SJCRH30 (cell line): ENCODE measurements at regions not wholly inside any gene's neighbourhood (a gene's known extent, or its start where the extent isn't known, plus 50 kb on each side); places are given as distances from the start of the nearest gene placed in this dataset.
A peak's percentile ranks its signal among the peaks of the same experiment; 100 is the strongest.

Source experiments
- DNase-seq, 2 experiments: peaks; one replicate each; pipeline ENCODE4 v3.0.0-alpha.2; 2015 to 2020
- H3K27ac ChIP-seq: fragments of 250-450 bp; sonication (Bioruptor Pico); 2 replicates; pipeline ENCODE4 v1.5.1; 2020; ENCODE audit warnings: mild to moderate bottlenecking, moderate library complexity
- H3K27me3 ChIP-seq: fragments of 250-450 bp; sonication (Bioruptor Pico); 2 replicates; pipeline ENCODE4 v1.5.1; 2020; ENCODE audit warnings: mild to moderate bottlenecking, moderate library complexity
- H3K36me3 ChIP-seq: fragments of 250-450 bp; sonication (Bioruptor Pico); 2 replicates; pipeline ENCODE4 v1.5.1; 2020; ENCODE audit warnings: mild to moderate bottlenecking, moderate library complexity
- H3K4me1 ChIP-seq: fragments of 250-450 bp; sonication (Bioruptor Pico); 2 replicates; pipeline ENCODE4 v1.5.1; 2020; ENCODE audit warnings: mild to moderate bottlenecking, moderate library complexity
- H3K4me3 ChIP-seq: fragments of 250-450 bp; sonication (Bioruptor Pico); 2 replicates; pipeline ENCODE4 v1.5.1; 2020; ENCODE audit warnings: mild to moderate bottlenecking, moderate library complexity
- H3K9me3 ChIP-seq: fragments of 250-450 bp; sonication (Bioruptor Pico); replicated peaks from 2 replicates; pipeline ENCODE4 v1.5.1; 2020; ENCODE audit warnings: mild to moderate bottlenecking, moderate library complexity

DNA sequence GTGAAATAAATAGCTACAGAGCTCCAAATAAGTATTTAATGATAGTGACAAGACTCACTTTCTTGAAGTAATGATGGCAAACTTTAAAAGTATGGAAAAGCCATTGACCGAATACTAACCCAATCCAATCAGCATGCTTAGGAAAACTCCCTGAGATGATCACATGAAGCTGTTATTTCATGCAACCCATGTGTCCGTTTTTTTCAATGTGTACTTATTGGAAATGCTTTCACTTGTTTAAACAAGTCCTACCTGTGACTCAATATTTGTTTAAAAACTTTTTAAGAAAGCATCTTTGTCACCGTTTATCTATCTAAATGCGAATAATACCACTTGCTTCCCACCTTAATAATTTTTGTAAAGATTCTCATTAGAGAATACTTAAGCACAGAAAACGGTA, 185.8 kb downstream of the NRIP1 start:
- Histone ChIP-seq H3K9me3 (0 out of 2 replicates have a peak, but pooled peaks cover 3% of the 10 kb centered on the region), H3K4me1 (peaks cover 18% of the 10 kb centered on the region), H3K4me3 (no peak overlapping the region), H3K27ac (no peak overlapping the region), H3K36me3 (no peaks in the 10 kb centered on the region; the same call in none of the 2 replicates), H3K27me3 (no peaks in the 10 kb centered on the region)
- DNase-seq = no peak

DNA sequence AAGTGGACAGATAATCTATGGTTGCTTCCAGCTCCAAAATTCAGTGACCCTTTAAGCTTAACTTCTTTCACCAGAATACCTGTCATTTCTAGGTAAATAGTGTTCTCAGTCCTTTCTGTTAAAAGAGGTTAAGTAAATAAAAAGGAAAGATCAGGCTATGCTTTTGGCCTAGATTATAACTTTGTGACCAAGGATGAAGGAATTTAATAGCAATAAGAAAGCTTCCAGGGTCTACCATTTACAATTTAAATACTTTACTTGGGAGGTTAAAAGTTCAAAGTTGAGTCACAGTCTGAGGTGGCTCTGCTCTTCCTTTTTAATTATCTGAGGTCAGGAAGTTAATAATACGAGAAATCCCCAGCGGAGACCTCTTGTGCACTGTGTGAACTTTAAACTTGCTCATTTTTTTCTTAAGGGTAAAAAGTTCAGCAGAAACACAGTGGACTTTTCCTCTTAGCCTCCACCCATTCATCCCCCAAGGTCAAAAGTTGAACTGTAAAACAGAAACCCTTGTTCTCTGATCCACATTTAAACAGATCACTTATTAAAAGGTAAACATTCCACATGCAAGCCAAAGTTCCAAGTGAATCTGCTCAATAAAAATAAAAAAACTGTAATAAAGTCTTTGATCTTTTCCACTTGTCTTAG, 187.1 kb downstream of the NRIP1 start:
- H3K4me1 ChIP-seq = peaks cover 18% of the 10 kb centered on the region
- no peaks in the 10 kb centered on the region for H3K27me3 ChIP-seq
- H3K4me3 ChIP-seq = no peak overlapping the region
- H3K9me3 ChIP-seq = 0 out of 2 replicates have a peak, but pooled peaks cover 3% of the 10 kb centered on the region
- DNase-seq = peak in 1 of 2 experiments; percentile 61
- no peak overlapping the region for H3K27ac ChIP-seq
- H3K36me3 ChIP-seq = no peaks in the 10 kb centered on the region; the same call in none of the 2 replicates

DNA sequence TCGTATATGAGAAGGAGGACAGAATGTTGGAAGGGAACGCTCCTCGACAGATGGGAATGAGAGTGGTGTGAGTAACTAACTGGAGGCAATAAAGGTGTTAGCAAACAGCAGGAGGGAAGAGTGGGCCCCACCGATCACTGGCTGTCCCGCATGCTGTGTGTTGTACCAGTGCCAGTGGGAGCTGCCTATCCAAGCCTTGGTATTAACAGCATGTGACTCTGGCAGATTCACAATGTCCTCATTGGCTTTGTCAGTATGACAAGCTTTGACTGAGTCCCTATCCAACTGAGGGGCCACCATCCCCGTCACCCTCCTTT, 188.3 kb downstream of the NRIP1 start:
- no peaks in the 10 kb centered on the region; the same call in none of the 2 replicates for H3K36me3 ChIP-seq
- H3K27me3 ChIP-seq = no peaks in the 10 kb centered on the region
- 0 out of 2 replicates have a peak, but pooled peaks cover 3% of the 10 kb centered on the region for H3K9me3 ChIP-seq
- no peak overlapping the region for H3K27ac ChIP-seq
- no peak overlapping the region for H3K4me3 ChIP-seq
- peaks cover 18% of the 10 kb centered on the region for H3K4me1 ChIP-seq
- DNase-seq = no peak

DNA sequence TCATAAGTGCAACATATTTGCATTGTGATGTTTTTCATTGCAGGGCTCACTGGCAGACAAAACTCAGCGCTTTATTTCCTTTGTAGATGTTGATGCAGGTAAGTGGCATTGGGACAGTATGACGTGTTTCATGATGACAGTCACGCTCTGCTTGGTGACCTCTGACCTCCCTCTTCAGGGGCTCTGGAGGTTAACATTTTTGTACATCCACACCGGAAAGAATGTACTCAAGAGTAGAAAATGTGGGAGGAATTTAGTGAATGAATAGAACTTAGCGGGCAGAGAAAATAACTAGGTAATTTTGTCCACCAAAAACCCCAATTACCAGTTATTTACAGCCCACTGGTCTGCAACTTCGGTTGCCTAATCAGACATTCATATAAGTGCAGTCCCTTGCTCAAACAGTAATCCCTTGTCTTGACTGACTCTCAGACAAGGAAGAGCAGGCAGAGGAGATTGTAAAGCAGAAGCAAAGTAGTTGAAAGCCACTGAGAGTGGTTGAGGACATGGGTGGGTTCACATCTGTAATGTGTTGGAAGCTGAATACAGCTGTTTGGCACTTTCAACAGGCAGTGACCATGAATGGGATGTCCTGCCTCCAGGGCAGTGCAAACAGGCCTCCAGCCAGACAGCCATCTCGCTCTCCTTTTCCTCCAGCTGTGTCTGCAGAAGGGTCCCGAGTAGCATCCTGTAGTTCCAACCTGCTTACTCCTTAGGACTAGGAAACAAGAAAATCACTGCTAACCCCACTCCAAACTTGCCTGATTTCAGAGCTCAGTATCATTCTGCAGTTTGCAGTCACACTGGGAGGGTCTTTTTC, 188.9 kb downstream of the NRIP1 start:
- no peak overlapping the region for H3K27ac ChIP-seq
- no peak for DNase-seq
- H3K4me3 ChIP-seq = no peak overlapping the region
- H3K9me3 ChIP-seq = 0 out of 2 replicates have a peak, but pooled peaks cover 3% of the 10 kb centered on the region
- H3K4me1 ChIP-seq = peaks cover 18% of the 10 kb centered on the region
- H3K36me3 ChIP-seq = no peaks in the 10 kb centered on the region; the same call in none of the 2 replicates
- no peaks in the 10 kb centered on the region for H3K27me3 ChIP-seq

DNA sequence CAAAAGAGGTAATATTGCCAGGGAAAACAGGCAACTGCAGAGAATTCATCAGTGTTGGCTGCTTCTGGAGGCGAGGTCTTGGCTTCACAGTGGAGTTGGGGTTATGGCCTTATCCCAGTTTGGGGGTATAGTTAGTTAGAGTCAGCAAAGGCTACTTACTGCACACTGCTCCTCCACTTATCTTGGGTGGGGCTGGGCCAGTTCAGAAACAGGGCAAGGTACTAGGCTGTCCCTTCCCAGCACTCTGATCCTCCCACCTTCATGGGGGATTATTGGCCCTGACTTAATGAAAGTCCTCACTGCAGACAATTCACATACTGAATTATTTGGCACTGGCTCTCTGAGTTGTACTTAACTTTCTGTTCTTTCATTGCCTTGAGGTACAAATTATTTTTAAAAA, 189.6 kb downstream of the NRIP1 start:
- Histone ChIP-seq H3K4me1 (peaks cover 18% of the 10 kb centered on the region), H3K9me3 (no peaks in the 10 kb centered on the region), H3K36me3 (no peaks in the 10 kb centered on the region; the same call in 1 of the 2 replicates), H3K27me3 (no peaks in the 10 kb centered on the region), H3K4me3 (no peak overlapping the region), H3K27ac (no peak overlapping the region)
- no peak for DNase-seq

DNA sequence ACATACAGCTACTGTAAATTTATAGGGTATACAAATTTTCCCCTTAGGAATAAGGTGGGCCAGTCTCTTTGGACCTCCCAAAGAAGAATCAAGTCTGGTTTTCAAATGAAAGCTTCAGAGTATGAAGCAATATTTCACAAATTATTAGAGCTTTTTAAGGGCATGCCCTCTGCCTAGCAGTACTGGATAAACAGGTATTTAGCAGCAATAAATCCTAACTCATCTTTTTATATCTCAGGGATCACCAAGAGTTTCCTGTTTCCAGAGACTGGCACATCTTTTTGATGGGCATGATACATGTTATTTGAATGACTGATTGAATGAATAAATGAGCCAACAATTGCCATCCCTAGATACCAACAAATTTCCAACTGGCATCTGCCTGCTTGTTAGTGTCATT, 190.4 kb downstream of the NRIP1 start:
- H3K9me3 ChIP-seq = no peaks in the 10 kb centered on the region
- H3K36me3 ChIP-seq = no peaks in the 10 kb centered on the region; the same call in 1 of the 2 replicates
- no peak for DNase-seq
- H3K4me3 ChIP-seq = no peak overlapping the region
- H3K27me3 ChIP-seq = no peaks in the 10 kb centered on the region
- H3K4me1 ChIP-seq = peaks cover 18% of the 10 kb centered on the region
- H3K27ac ChIP-seq = no peak overlapping the region

DNA sequence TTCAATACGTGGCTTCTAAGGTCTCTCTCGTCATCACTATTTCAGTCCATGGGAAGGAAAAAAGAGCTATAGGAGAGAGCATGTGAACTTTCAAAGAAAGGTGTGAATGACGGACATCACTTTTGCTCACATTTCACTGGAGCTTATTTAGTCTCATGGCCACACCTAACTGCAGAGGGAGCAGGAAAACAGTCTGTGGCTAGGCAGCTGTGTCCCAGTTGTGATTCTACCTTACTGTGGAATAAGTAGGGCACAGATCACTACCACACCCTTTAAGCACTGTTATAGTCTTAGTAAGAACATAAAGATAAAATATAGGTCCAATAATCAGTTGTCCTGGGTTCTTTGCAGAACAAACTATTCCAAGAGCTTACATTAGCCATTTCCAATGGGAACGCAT, 192.9 kb downstream of the NRIP1 start:
- Histone ChIP-seq H3K4me3 (no peak overlapping the region), H3K4me1 (peaks cover 17% of the 10 kb centered on the region), H3K36me3 (no peaks in the 10 kb centered on the region), H3K9me3 (no peaks in the 10 kb centered on the region), H3K27ac (no peak overlapping the region), H3K27me3 (no peaks in the 10 kb centered on the region)
- DNase-seq = no peak

DNA sequence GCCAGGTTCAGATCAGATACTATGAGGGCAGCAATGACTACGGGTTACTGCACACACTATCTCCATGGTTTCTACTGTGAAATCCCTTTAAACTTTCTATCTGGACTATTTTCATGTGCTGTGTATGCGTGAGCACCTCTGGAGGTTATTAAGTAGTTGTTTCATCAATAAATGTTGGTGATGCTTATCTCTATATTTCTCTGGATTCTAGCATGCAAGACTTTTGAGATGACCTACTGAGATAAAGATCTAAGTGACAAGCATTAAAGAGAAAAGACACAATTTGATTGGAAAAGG, 194.0 kb downstream of the NRIP1 start:
- Histone ChIP-seq H3K27me3 (no peaks in the 10 kb centered on the region), H3K4me3 (no peak overlapping the region), H3K9me3 (no peaks in the 10 kb centered on the region), H3K4me1 (peaks cover 15% of the 10 kb centered on the region), H3K27ac (no peak overlapping the region), H3K36me3 (no peaks in the 10 kb centered on the region)
- DNase-seq = no peak

DNA sequence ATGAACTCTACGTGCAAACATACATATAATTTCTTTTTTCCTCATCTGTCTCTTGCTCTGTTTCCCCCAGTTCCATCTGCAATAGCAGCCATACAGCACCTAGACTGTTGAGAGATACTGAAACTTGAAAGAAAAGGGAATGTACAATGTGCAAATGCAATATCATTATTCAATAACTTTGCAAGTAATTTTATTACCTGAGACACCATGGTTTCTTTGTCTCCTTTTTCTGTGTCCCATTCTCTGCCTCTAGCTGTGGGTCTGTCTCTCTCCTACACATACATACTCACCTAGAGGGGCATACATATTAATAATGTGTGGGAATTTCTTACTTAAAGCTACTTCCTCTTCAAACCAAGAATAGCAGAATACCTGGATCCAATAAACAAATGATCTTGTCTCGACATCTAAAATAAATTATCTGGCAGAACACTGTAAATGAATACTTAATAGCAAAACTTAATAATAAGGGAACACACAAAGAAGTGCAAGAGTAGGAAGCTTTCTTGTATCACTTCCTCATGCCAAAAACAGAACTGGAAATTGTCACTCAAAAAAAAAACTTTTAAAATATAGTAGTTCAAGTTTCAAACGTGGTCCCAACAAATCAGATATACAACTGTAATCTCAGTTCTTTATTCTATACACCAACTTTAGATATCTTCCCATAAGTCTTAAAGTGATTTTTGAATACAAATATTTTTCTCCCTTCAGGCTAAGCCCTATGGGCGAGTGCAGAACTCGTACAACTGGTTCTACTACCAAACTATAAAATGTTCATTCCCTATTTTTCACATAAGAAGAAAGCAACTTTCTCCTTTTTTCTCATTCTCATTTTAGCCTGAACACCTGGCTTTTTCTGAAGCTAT, 194.6 kb downstream of the NRIP1 start:
- H3K36me3 ChIP-seq = no peaks in the 10 kb centered on the region
- H3K4me1 ChIP-seq = peaks cover 15% of the 10 kb centered on the region

DNA sequence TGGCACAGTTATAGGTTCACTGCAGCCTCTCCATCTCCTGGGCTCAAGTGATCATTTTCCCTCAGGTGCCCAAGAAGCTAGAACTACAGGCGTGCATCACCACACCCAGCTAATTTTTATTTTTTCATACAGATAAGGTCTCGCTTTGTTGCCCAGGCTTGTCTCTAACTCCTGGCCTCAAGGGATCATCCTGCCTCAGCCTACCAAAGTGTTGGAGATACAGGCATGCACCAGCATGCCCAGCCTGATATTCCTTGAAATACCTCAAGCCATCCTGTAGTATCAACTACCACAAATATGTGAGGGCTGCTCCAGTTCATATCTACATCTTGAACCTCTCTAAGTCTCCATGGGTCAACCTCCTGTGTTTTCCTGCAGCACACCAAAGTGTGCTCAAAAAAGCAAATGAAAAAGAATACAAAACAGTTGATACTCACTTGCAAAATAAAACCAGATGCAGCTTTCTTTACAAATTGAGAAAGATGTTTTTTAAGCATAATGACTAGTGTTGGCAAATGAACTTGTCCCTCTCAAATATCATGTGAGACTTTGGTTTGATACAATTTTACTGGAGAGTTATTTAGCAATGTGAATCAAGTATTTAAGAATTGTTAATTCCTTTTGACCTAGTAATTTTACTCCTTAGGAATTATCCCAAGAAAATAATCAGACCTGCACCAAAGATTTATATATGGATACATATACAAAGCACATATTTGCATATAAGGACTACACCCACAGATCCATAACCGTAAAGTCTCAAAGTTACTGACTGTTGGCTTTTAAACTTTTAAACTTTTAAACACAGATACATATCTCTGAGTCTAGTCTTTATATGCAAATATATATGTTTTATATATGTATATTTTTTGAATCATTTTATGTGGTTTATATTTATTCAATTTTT, 197.7 kb downstream of the NRIP1 start:
- Histone ChIP-seq H3K4me1 (peaks cover 20% of the 10 kb centered on the region), H3K9me3 (no peaks in the 10 kb centered on the region), H3K27me3 (no peaks in the 10 kb centered on the region)

More for the DNA sequence above, 194.6 kb downstream of the NRIP1 start:
- no peaks in the 10 kb centered on the region for H3K27me3 ChIP-seq
- H3K4me3 ChIP-seq = no peak overlapping the region
- H3K9me3 ChIP-seq = no peaks in the 10 kb centered on the region
- no peak overlapping the region for H3K27ac ChIP-seq
- no peak for DNase-seq

DNA sequence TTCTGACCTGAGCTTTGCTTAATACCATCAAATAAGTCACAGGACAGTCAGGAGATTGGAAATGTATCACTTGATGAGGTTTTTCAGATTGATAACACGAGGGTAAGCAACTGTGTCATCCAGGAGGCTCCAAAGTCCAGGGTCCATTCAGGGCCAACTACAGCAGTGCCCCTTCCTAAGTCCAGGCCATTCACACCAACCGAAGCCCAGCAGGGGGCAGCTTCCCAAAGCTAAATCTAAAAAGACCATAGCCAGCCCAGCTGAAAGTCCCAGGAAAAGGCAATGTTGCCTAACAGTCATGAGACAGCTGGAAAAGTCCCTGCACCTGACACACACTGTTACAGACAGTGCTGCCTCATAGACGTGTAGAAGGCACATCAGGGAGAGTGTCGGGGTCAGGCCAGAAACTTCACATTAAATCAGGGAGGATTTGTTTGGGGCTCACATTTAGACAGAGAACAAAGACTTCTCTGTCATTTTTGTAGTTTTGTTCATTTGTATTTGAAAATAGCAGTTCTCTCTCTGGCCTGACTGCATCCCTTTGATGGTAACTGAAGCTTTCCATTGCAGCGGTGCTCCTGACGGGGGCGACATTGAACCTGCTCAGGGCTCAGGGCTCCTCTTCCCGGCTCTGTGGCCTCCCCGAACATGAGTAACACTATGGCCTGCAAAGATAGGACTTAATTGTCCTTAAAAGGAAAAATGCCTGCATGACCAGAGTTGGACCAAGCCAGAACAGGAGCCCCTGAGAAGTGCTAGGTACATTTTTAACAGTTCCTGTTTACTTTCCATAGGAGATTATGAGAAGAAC, 200.4 kb downstream of the NRIP1 start:
- H3K27ac ChIP-seq = no peak overlapping the region
- H3K4me1 ChIP-seq = peaks cover 20% of the 10 kb centered on the region
- no peaks in the 10 kb centered on the region for H3K27me3 ChIP-seq
- peak; percentile 88 to 97 for DNase-seq
- H3K4me3 ChIP-seq = no peak overlapping the region
- H3K36me3 ChIP-seq = no peaks in the 10 kb centered on the region
- H3K9me3 ChIP-seq = no peaks in the 10 kb centered on the region

More for the DNA sequence above, 197.7 kb downstream of the NRIP1 start:
- H3K4me3 ChIP-seq = no peak overlapping the region
- DNase-seq = no peak
- H3K36me3 ChIP-seq = no peaks in the 10 kb centered on the region
- no peak overlapping the region for H3K27ac ChIP-seq

DNA sequence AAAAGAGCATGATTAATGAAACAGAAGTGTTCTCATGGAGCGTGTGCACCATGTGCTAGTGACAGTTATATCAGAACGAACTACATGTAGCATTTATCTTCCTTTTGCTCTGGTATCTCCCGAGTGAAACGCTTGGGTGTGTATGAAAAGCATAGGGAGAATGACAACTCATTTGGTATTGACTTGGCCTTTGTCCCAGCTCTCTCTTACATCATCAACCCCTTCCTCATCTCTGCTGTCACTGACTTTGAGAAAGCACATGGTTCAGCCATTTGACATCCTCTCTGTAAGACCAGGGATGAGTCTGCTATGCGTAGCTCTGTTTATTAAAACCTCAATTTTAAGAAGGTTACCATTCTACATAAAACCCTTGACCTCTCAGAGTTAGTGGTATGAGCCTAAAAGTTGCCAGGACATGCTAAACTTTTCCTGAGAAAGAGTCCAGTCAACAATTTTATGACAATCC, 201.0 kb downstream of the NRIP1 start:
- H3K4me1 ChIP-seq = peaks cover 16% of the 10 kb centered on the region
- H3K27ac ChIP-seq = no peak overlapping the region
- H3K36me3 ChIP-seq = no peaks in the 10 kb centered on the region
- H3K9me3 ChIP-seq = no peaks in the 10 kb centered on the region
- DNase-seq = no peak
- no peak overlapping the region for H3K4me3 ChIP-seq
- H3K27me3 ChIP-seq = no peaks in the 10 kb centered on the region
